Suppressor macrophage treated with lipopolysaccharide for 1 hour (primary cell): ENCODE measurements at regions not wholly inside any gene's neighbourhood (a gene's known extent, or its start where the extent isn't known, plus 50 kb on each side); places are given as distances from the start of the nearest gene placed in this dataset.

Experiments
- DNase-seq, 3 donors: peaks; one replicate each; pipeline ENCODE4 v3.0.0-alpha.2; 2020 to 2022

DNA sequence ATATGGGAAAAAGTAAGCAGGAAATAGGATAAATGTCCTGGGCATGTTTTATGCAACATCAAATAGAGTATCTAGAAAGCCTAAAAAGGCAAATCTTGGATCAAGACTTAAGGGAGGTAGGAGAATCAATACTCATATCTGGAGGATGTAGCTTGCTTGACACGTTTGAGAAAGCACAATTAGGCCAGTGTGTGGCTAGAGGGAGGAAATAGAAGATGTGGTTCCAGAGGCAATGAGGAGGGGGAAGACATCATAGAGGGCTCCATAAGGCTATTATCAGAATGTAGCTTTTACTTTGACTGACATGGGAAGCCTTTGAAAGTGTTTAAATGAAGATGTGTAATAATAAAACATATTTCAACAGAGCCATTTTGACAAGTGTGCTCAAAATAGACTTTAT, 200.7 kb upstream of the CDH12 start:
- DNase-seq, result no peak

DNA sequence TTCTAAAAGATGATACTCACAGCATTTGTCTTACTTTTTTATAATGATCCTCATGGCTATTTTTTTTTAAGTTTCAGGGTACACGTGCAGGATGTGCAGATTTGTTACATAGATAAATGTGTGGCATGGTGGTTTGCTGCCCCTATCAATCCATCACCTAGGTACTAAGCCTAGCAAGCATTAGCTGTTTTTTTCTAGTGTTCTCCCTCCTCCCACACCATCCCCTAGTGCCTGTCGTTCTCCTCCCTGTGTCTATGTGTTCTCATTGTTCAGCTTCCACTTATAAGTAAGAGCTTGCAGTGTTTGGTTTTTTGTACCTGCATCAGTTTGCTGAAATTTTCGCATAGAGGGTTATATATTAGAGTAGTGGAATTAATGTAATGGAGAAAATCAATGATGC, 189.1 kb upstream of the CDH12 start:
- DNase-seq, result no peak

DNA sequence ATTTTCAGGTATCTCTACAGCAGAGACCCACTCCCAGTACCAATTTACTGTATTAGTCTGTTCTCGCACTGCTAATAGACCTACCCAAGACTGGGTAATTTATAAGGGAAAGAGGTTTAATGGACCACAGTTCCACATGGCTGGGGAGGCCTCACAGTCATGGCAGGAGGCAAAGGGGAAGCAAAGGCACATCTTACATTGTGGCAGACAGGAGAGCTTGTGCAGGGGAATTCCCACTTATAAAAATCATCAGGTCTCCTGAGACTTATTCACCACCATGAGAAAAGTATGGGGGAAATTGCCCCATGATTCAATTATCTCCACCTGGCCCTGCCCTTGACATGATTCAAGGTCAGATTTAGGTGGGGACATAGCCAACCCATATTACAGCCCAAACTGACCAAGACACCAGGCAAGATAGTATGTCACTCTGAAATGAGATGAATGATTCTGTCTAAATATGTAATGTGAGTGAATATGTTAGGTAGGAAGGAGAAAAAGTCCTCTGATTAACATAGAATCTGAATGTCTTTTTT, 182.5 kb upstream of the CDH12 start:
- DNase-seq, result no peak

DNA sequence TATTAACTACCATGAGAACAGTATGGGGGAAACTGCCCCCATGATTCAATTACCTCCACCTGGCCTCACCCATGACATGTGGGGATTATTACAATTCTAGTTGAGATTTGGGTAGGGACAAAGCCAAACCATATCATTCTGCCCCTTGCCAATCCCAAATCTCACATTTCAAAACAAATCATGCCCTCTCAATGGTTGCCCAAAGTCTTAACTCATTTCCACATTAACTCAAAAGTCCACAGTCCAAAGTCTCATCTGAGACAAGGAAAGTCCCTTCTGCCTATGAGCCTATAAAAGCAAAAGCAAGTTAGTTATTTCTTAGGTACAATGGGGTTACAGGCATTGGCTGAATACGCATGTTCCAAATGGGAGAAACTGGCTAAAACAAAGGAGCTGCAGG, 180.7 kb upstream of the CDH12 start:
- no peak for DNase-seq

DNA sequence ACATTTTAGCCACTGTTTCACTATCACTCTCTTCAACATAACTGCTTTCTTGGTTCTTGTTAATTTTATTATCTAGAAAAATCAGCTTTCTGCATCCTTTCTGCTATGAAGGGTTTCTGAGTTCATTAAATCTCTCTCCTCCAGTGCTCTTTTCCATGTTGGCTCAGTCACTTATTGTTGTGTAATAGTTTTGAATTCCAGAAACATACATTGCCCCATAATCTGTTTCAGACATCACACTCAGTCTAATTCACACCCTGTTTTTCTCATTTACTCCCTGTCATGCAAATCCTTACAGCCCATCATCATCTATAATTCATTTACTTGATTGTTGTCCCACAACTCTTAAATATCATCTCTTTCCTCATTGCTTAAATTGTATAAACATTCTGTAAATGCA, 176.1 kb upstream of the CDH12 start:
- no peak for DNase-seq

DNA sequence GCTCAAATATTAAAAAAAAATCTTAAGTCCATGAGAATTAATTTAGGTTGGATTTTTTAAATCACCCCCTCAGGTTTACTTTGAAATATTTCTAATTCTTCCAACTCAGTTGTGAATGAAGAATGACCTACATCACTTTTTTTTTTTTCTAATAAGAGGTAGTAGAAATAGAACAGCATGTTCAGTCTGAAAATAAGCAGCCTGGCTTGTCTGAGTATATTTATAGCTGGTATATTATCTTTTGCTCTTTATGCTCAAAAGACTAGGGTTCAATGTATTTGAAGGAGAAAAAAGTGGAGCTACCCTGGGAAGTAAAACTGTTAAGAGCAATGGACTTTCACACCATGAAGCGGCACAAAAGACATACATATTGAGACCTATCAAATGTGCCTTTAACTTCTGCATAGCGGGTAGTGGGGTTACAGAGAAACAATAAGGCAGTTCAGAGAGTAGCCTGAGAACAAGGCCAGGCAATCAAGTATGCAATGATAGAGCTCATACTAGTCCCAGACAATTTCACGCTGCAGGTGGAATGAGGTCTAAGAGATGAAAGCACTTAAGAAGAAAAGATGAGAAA, 175.4 kb upstream of the CDH12 start:
- no peak for DNase-seq

DNA sequence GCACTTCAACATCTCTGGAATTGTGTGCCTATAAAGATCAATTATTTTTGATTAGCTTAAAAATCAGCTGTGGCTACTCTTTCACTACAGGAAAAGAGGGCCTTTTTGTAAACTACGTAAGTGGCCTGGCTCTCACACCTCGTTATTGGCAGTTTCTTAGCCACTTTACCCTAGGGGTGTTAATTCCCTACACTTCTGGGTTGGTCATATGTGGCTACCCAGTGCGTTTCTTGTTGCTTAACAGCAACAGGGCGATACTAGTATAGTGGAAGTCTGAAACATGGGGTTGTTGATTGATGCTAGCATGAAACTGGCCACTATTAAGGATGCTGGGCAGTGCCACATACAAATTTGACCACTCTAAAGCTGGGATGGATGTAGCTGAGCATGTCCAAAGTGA, 174.7 kb upstream of the CDH12 start:
- DNase-seq, result no peak

DNA sequence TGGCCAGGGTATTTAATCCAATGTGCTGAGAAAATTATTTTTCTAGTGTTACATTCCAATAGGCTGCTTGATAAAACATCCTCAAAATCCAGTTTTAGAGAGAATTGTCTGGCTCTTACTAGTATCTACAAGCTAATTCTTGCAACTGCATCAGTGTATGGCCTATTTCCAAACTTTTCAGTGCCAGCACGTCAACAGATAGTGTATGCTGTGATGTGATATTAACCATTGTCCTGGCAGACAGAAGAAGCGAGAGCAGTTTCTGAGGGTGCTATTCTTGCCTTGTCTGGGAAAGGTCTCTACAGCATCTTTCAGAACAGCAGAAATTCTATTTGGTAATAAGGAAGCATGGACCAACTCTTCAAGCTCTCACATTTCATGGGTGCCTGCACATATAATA, 174.2 kb upstream of the CDH12 start:
- DNase-seq, result no peak

DNA sequence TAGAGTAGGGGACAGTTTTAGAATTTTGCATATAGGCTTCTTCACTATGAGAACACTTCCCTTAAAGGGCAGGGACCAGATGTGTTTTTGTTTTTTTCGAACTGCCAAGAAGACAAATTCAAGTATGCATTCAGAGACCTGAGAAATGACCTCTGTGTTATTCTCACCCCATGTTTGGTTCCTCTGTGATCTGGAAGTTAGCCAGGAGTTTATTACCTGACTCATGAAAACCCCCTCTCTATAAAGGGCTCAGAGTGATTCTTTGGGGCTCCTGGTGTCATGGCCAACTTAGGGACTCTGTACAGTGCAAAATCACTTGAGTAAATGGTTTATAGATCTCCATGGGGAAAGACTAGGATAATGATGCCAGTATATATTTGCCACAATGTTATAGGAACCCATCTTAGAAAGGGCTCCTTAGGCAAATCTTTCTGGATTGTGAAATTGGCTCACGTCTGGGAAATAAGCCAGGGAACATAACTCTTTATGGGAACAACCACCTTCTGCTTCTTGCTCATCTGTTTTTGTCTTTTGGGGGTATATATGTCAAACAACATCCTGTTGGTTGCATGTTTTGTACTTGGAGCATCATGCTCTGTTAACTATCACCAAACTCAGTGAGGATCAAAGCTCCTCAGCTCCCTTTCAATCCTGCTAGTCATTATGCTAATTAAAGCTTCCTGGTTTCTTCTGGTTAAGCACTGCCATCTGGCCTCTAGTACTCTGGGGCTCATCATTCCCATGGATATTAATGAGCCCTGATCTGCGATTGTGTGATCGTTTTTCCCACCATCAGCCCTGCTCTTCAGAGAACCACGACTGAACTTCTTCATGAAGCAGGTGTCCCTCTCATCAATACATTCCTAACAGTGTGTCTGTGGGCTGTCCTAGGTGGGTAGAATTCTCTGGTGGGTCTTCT, 173.4 kb upstream of the CDH12 start:
- DNase-seq, result no peak

DNA sequence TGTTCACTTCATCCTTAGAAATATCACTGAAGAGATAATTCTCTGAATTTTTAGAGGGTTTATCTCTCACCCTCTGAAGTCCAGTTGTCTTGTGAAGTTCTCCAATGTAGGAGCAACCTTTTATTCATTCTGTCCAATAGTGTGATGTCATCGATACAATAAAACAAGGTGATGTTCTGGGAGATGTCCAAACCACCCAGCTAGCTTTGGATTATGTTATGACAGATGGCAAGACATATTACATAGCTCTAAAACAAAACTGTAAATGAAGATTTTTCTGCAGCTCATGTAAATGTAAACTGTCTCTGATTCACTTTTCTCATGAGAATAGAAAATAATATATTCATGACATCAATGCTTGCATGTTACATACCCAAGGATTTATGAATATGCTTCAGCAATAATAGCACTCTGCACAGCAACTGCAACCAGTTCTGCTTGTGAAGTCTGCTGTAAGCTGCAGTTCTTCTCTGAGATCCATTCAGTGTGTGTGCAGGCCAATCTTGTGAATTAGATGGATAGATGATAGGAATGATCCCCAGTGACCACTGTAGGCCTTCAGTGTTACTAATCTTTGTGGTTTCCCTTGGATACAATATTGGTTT, 172.6 kb upstream of the CDH12 start:
- no peak for DNase-seq

DNA sequence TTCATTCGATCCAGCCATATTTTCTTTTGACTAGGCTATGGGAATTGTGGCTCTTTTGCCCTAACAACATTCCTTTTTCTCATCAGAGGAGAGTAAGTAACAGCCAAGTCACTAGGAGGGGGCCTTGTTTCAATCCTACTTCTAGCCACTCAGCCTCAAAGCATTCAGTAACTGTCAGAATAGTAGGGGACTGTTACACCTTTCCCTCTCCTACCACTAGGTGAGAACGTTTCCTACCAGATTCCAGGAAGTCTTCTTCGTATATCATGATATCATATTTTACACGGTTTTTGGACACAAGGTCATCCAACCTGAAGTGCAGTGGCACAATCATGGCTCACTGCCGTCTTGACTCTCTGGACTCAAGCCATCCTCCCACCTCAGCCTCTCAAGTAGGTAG, 171.3 kb upstream of the CDH12 start:
- DNase-seq, result no peak

DNA sequence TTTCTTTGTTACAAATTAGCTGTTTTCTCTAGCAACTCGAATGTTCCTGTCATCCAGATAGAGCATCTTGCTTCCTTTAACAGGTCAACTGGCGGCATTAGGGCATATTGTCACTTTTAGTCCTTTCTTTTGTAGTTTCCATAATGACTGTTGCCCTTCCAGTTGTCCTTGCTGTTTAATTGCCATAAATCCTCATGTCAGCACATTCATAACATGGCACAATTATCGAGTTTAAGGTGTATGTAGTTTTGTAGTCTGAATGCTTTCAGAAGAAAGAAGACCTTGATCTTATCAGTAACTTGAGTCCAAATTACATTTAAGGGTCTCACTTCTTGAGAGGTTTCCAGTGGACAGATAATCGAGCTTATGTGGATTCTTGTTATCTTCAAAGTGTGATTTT, 161.7 kb upstream of the CDH12 start:
- no peak for DNase-seq

DNA sequence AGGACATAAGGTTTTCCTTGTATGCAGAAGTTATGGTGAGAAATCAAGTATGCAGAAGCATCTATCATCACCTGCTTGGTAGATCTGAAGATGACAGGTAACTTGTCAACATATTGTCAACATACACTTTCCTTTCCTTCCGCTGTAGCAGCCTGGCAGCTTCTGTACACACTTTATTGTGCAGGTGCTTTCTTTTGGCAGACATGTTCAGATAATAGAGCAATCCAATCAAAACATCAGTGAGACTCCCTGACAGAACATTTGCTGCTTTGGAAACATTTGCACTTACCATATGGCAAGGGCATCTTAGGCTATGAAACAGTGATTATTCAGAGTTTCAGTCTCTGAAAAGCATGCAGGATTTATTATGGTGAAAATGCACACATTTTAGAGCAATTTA, 161.1 kb upstream of the CDH12 start:
- DNase-seq, result no peak

DNA sequence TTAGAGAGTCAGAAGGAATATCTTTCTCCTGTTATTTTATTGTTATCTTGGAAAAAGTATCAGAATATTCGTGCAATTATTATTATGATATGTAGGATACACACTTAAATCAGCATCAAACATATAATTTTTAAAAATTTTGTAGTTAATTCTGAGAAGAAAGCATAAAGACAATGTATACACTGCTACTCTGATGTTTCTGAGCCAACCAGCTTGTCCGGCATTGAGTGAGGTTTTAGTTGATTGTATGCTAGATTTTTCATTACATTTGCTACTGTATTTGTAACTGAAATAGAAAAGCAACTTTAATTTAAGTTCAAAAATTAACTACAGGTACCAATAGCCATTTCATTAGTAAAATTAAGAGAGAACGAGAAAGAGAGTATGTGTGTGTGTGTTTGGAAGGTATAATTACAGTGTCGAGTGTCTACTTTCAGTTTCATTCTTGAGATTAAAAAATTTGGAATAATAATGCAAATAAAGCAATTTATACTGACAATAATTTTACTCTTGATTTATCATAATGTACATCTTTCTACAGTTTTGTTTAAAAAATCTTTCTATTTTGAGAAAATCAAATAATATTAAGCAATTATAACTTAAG, 160.4 kb upstream of the CDH12 start:
- DNase-seq, result no peak

DNA sequence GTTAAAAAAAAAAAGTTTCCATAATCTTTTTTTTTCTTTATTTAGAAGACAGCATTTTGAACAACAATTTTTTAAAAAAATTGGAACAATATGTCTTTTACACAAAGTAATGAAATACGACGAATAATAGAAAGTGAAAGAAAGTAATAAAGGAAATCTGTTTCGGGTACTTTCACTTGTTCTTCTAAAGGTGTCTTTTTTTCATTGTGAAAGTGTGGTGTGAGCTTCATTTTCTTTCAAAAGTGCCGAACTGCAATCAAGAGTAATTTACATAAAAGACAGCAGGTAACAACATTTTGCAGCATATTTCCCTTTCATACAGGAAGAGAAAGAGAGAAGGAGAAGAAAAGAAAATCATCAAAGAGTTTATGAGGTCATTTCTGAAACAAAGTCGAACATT, 159.7 kb upstream of the CDH12 start:
- DNase-seq, result no peak

DNA sequence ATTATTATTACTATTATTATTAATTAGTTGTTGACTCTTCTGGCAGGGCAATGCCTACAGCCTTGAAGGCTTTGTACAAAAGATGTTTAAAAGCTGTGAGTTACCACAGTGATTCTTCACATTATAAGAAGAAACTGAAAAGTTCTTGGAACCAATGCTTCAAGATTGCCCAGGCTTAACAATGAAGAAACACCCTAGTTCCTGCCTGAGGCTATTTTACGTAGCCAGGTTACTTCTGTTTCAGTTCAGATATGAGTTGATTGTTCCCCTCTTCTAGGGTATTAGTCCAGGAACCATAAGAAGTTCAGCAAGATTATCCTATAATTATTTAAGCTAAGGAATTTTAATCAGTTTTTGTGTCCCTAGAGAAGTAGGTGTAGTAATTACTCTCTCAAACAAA, 154.6 kb upstream of the CDH12 start:
- DNase-seq, result no peak

DNA sequence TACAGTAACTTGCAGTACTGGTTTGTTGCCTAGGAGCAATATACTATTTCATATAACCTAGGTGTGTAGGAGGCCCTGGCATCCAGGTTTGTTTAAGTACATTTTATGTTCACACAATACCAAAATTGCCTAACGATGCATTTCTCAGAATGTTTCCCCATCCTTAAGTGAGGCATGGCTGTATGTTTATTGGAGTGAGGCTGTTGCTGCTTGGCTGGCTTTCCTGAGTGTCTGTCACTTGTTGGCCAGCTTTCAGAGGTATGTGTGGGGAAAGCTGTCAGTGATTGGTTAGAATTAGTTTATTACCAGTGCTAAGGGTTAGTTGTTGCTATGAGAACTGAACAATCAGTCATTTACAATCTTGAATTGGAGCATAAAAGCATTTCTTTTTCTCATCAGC, 154.1 kb upstream of the CDH12 start:
- DNase-seq, result no peak

DNA sequence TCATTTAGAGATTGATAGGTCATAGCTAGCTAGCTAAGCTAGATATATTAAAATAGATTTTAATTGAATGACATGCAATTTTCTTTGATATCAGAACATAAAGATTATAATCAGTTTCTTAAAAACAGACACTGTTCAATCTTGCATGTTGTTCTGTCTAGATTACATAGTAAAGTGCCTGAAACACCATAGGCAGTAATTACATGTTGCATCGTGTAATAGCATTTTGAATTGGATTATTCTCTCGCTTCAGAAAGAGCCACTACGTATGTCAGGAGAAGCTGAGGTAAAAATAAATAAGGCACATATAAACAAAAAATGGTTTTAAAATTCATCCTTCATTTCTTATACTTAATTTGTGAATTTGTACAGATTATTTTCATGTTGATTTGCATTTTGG, 148.0 kb upstream of the CDH12 start:
- no peak for DNase-seq

DNA sequence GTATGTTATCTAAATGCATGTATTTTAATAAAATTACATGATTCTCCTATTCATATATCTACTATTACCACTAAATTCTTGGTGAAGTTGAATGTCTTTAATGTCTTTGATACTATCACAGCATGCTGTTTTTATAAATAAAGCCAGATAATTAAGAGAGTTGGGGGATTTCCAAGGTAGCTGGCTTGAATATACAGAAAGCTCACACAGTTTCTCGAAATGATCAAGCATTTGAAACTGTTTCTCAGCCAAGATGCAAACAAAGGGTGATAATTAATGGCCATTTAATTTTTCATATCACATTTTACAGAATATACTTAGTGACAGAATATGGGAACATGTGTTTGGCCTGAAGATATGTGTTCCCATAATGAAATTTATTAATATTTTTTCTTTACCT, 145.6 kb upstream of the CDH12 start:
- no peak for DNase-seq

DNA sequence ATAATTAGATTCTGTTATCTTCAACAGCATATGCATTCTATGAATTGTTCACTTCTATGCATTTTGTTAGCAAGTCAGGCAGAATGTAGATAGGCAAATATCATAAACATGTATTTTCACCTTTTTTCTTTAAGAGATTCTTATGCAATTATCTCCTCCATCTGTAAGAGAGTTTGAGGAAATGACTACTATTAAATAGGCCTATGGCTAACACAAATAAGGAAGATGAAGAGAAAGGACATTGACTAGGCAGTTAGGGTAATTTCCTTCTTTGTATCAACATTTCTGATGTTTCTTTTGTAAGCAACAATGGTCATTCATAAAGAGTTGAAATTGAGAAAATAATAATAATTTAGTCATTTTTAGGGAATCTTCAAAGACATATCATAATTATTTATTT, 145.2 kb upstream of the CDH12 start:
- DNase-seq, result no peak

DNA sequence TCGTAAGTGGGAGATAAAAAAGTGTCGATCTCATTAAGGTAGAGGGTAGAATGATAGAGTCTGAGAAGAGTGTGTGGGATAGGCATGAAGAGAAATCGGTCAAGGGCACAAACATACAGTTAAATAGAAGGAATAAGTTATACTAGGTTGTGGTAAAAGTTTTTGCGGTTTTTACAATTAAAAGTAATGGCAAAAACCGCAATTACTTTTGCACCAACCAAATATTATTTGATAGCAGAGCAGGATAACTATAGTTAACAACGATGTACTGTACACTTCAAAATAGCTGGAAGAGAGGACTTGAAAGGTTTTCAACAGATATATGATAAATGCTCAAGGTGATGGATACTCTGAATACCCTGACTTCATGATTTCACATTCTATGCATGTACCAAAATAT, 135.8 kb upstream of the CDH12 start:
- no peak for DNase-seq

DNA sequence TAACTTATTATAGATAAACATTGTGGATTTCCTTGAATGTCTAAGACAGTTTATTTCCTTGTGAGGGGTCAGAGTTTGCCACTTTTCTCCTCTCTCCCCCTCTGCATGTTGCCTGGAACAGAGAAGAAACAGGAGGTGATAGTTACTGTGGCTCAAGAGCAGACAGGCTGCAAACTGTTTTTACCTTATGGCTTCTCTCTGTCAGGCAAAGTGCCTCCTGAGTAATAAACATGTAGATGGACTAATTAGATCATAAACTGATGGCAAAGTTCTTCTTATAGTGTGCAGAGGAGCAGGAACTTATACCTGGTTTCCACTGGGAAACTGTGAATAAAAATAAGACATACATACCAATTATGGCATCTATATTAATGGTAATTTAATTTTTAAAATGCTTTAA, 133.1 kb upstream of the CDH12 start:
- DNase-seq, result no peak

DNA sequence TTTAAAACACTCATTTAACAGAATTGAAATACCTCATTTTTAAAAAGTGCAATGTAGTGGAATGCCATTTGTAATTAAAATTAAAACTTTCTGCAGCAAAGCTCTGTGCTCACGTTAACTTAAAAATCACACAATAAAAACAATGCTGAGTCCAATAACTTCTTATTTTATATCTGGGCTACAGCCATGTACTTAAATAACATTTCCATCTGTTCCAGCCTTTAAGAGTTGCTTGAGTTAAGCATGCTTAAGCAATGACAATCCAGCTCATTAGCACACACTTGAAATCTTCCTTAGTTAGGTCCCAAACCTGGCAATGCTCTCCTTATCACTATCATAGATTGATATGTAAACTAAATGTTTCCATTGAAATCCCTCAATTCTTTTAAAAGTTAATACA, 132.3 kb upstream of the CDH12 start:
- no peak for DNase-seq
